RWPE2 (cell line): ENCODE measurements at regions not wholly inside any gene's neighbourhood (a gene's known extent, or its start where the extent isn't known, plus 50 kb on each side); places are given as distances from the start of the nearest gene placed in this dataset.
"Not testable (repeated sequence)": the region's sequence is repeated elsewhere in the genome, so short reads cannot be mapped to it uniquely, and the experiment has no call there.

Experiments used
- ATAC-seq: fragments of 200-7000 bp; cut with Tn5 transposase; 3 replicates; pipeline ENCODE4 v1.9.1; 2021; ENCODE audit warnings: low read depth
- DNase-seq: peaks from one replicate; pipeline ENCODE4 v3.0.0-alpha.2; 2020; ENCODE audit warnings: low spot score
- H3K27ac ChIP-seq: fragments of 450-650 bp; 2 replicates; pipeline ENCODE4 v1.5.1; 2017; ENCODE audit warnings: mild to moderate bottlenecking; ENCODE audit not compliant: poor library complexity, severe bottlenecking
- H3K27me3 ChIP-seq: fragments of 250-450 bp; sonication (Bioruptor Pico); 2 replicates; pipeline ENCODE4 v1.5.1; 2021; ENCODE audit warnings: mild to moderate bottlenecking, moderate library complexity; ENCODE audit not compliant: insufficient read depth, poor library complexity, severe bottlenecking
- H3K36me3 ChIP-seq: fragments of 250-450 bp; sonication (Bioruptor Pico); 2 replicates; pipeline ENCODE4 v1.5.1; 2020; ENCODE audit warnings: low read depth, mild to moderate bottlenecking, moderate library complexity
- H3K4me1 ChIP-seq: fragments of 250-450 bp; sonication (Bioruptor Pico); 2 replicates; pipeline ENCODE4 v1.5.1; 2021; ENCODE audit warnings: mild to moderate bottlenecking, moderate library complexity; ENCODE audit not compliant: insufficient read depth, poor library complexity, severe bottlenecking
- H3K4me3 ChIP-seq: fragments of 250-450 bp; sonication (Bioruptor Pico); 2 replicates; pipeline ENCODE4 v1.5.1; 2021; ENCODE audit warnings: mild to moderate bottlenecking, moderate library complexity; ENCODE audit not compliant: severe bottlenecking
- H3K9me3 ChIP-seq: fragments of 250-450 bp; sonication (Bioruptor Pico); 2 replicates; pipeline ENCODE4 v1.5.1; 2021; ENCODE audit warnings: mild to moderate bottlenecking, moderate library complexity; ENCODE audit not compliant: severe bottlenecking
- CTCF ChIP-seq: fragments of 450-650 bp; IDR thresholded peaks from one replicate; pipeline ENCODE4 v1.5.1; 2017; ENCODE audit warnings: mild to moderate bottlenecking, moderate library complexity; ENCODE audit not compliant: poor library complexity, severe bottlenecking

DNA sequence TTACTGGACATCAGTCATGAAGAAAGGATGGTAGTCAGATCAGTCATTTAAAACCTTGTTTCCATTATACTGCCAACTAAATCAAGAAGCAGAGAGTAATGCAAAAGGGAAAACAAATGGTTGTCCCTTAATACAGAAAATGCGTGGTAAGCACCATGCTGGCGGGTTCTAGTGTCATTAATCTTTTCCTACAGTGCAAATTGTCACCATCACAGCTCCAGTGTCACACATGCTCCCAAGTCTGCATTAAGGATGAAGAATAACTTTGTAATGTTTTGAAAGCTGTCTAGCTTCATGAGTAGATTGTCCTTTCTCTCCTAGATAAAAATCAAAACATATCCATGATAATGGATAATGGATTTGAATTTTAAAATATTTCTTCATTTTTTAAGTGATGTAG is 735.6 kb downstream of the EPHA7 start:
- Histone ChIP-seq H3K4me1 (peaks cover 5% of the 10 kb centered on the region), H3K27ac (no peak overlapping the region), H3K9me3 (no peaks in the 10 kb centered on the region), H3K27me3 (no peaks in the 10 kb centered on the region), H3K36me3 (no peaks in the 10 kb centered on the region), H3K4me3 (no peak overlapping the region)
- ATAC-seq, result no peak
- no peak for DNase-seq
- TF ChIP-seq CTCF, result no peak

GRCh38 chr6:92682516-92683398 is 736.6 kb downstream of the EPHA7 start:
- Histone ChIP-seq H3K27me3 (no peaks in the 10 kb centered on the region), H3K27ac (no peak overlapping the region), H3K4me3 (no peak overlapping the region), H3K9me3 (no peaks in the 10 kb centered on the region), H3K36me3 (no peaks in the 10 kb centered on the region), H3K4me1 (peaks cover 5% of the 10 kb centered on the region)
- no peak for DNase-seq
- no peak for ATAC-seq
- no peak for TF ChIP-seq CTCF

- Histone ChIP-seq H3K27ac (no peak overlapping the region), H3K36me3 (no peaks in the 10 kb centered on the region), H3K4me1 (peaks cover 5% of the 10 kb centered on the region), H3K9me3 (no peaks in the 10 kb centered on the region), H3K27me3 (no peaks in the 10 kb centered on the region), H3K4me3 (no peak overlapping the region)
- DNase-seq, result no peak
- TF ChIP-seq CTCF, result no peak
- no peak for ATAC-seq
These were observed 738.0 kb downstream of the EPHA7 start for GRCh38 chr6:92681401-92681800.

DNA sequence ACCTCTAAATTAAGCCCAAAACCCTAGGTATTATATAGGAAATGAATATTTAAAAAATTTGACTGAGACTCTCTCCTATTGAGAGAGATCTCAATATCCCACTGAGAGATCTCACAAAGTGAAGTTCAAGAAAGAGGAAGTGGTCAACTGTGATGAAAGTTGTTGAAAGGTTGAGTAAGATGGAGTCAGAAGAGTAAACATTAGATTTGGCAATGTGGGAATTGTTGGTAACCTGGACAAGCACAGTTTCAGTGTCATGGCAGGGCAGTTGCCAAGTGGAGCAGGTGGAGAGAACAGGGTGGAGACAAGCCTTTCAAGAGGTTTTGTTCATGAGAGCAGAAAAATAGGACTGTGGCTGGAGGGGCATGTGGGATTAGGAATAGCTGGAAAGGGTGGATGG is 747.9 kb downstream of the EPHA7 start:
- H3K4me1 ChIP-seq, H3K36me3 ChIP-seq, H3K4me3 ChIP-seq, H3K27ac ChIP-seq, H3K9me3 ChIP-seq, DNase-seq, H3K27me3 ChIP-seq: not testable (repeated sequence)
- peak; percentile 33; the same call in 2 of the 3 replicates for ATAC-seq

DNA sequence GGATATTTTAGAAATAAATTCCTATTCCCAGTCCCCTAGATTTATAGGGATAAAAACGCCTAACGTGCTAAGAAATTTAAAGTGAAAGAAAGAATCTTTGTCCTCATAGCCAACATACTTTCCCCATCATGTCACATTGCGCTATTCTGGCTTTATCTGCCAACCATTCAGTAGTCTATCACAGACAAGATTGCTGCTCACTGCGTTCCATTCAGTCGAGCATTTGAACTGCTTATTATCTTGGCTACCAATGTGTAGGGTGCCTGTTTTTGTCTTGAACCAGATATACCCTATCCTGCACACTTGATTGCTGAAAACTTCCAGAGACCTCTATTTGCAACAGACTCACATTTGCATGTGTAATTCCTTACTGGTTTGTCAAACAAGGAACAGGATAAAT is 751.5 kb downstream of the EPHA7 start:
- no peak overlapping the region for H3K4me3 ChIP-seq
- ATAC-seq, result no peak
- no peaks in the 10 kb centered on the region for H3K27me3 ChIP-seq
- H3K4me1 ChIP-seq, result peaks cover 7% of the 10 kb centered on the region
- H3K36me3 ChIP-seq, result no peaks in the 10 kb centered on the region
- DNase-seq, result no peak
- no peaks in the 10 kb centered on the region for H3K9me3 ChIP-seq
- no peak overlapping the region for H3K27ac ChIP-seq
- TF ChIP-seq CTCF, result no peak
